OCI-LY1 (cell line): ENCODE measurements at regions not wholly inside any gene's neighbourhood (a gene's known extent, or its start where the extent isn't known, plus 50 kb on each side); places are given as distances from the start of the nearest gene placed in this dataset.

Source experiments
- H2AFZ ChIP-seq: fragments of 200-600 bp; sonication (generic), shearing (Covaris generic); 2 replicates; pipeline ENCODE4 v1.6.0; 2014; ENCODE audit warnings: antibody characterized with exemption, mild to moderate bottlenecking, low read length
- H3F3A ChIP-seq: fragments of 200-600 bp; sonication (generic), shearing (Covaris generic); 2 replicates; pipeline ENCODE4 v1.6.0; 2014; ENCODE audit warnings: mild to moderate bottlenecking, antibody characterized with exemption, low read length, moderate library complexity; ENCODE audit not compliant: insufficient read depth
- H3K27ac ChIP-seq: fragments of 200-600 bp; sonication (generic); 2 replicates; pipeline ENCODE4 v1.5.1; 2014; ENCODE audit warnings: low read length, mixed run types, mild to moderate bottlenecking, low read depth; ENCODE audit not compliant: poor library complexity, severe bottlenecking
- H3K27me3 ChIP-seq: fragments of 200-600 bp; sonication (generic); 2 replicates; pipeline ENCODE4 v1.6.0; 2014; ENCODE audit warnings: antibody characterized with exemption, mild to moderate bottlenecking, low read length, moderate library complexity; ENCODE audit not compliant: insufficient read depth
- H3K36me3 ChIP-seq: fragments of 200-600 bp; sonication (generic); 2 replicates; pipeline ENCODE4 v1.6.1; 2014; ENCODE audit warnings: mild to moderate bottlenecking, antibody characterized with exemption, low read length, moderate library complexity, mixed read lengths; ENCODE audit not compliant: insufficient read depth
- H3K4me1 ChIP-seq: fragments of 200-600 bp; sonication (generic); 2 replicates; pipeline ENCODE4 v1.5.1; 2014; ENCODE audit warnings: mild to moderate bottlenecking, low read length, moderate library complexity; ENCODE audit not compliant: insufficient read depth, severe bottlenecking
- H3K4me2 ChIP-seq: fragments of 200-600 bp; sonication (generic), shearing (Covaris generic); 2 replicates; pipeline ENCODE4 v1.6.1; 2014; ENCODE audit warnings: low read length
- H3K4me3 ChIP-seq: fragments of 200-600 bp; sonication (generic); 2 replicates; pipeline ENCODE4 v1.5.1; 2014; ENCODE audit warnings: low read length, low read depth, mild to moderate bottlenecking, mixed read lengths; ENCODE audit not compliant: poor library complexity, severe bottlenecking
- H3K79me2 ChIP-seq: fragments of 200-600 bp; shearing (Covaris generic); 2 replicates; pipeline ENCODE4 v1.6.1; 2016; ENCODE audit warnings: mixed run types, low read length, mixed read lengths; ENCODE audit not compliant: insufficient read depth
- H3K9ac ChIP-seq: fragments of 200-600 bp; sonication (generic), shearing (Covaris generic); 2 replicates; pipeline ENCODE4 v1.6.1; 2014; ENCODE audit warnings: mild to moderate bottlenecking, low read length, mixed read lengths
- H3K9me2 ChIP-seq: fragments of 200-600 bp; sonication (generic), shearing (Covaris generic); 2 replicates; pipeline ENCODE4 v1.6.1; 2014; ENCODE audit warnings: low read depth, mild to moderate bottlenecking, low read length, mixed read lengths
- H3K9me3 ChIP-seq: fragments of 200-600 bp; shearing (Covaris generic); 2 replicates; pipeline ENCODE4 v1.6.1; 2014; ENCODE audit warnings: low read length, mixed read lengths
- H4K20me1 ChIP-seq: fragments of 200-600 bp; sonication (generic), shearing (Covaris generic); 2 replicates; pipeline ENCODE4 v1.6.0; 2016; ENCODE audit warnings: mild to moderate bottlenecking, low read length; ENCODE audit not compliant: insufficient read depth
- CTCF ChIP-seq: fragments of 200-600 bp; sonication (generic), shearing (Covaris generic); IDR thresholded peaks from 2 replicates; pipeline ENCODE4 v1.5.1; 2017; ENCODE audit warnings: mild to moderate bottlenecking, antibody characterized with exemption, low read length, moderate library complexity, mixed read lengths
- EZH2 ChIP-seq: fragments of 200-600 bp; sonication (generic), shearing (Covaris generic); IDR thresholded peaks from 2 replicates; pipeline ENCODE4 v1.8.0; 2017; ENCODE audit warnings: borderline replicate concordance, mixed run types, mild to moderate bottlenecking, antibody characterized with exemption, low read length, moderate library complexity, mixed read lengths

GRCh38 chr2:18993756-18994338, 364.6 kb downstream of the OSR1 start:
- Histone ChIP-seq H3K4me3 (no peak overlapping the region), H3K9me2 (no peaks in the 10 kb centered on the region), H2AFZ (no peak overlapping the region), H3F3A (no peaks in the 10 kb centered on the region), H3K27ac (no peak overlapping the region), H3K9ac (no peak overlapping the region), H3K27me3 (no peaks in the 10 kb centered on the region), H3K4me2 (no peak overlapping the region), H4K20me1 (no peaks in the 10 kb centered on the region), H3K9me3 (no peaks in the 10 kb centered on the region), H3K79me2 (no peaks in the 10 kb centered on the region), H3K4me1 (no peaks in the 10 kb centered on the region), H3K36me3 (no peaks in the 10 kb centered on the region)
- TF ChIP-seq EZH2 (no peak), CTCF (no peak)

GRCh38 chr2:18991177-18992168, 366.9 kb downstream of the OSR1 start:
- H3K4me1 ChIP-seq = no peaks in the 10 kb centered on the region
- H3K9me2 ChIP-seq = no peaks in the 10 kb centered on the region
- H3K4me3 ChIP-seq = no peak overlapping the region
- TF ChIP-seq EZH2 (no peak), CTCF (no peak)
- H3K27ac ChIP-seq = no peak overlapping the region
- no peaks in the 10 kb centered on the region for H3K79me2 ChIP-seq
- H3K27me3 ChIP-seq = no peaks in the 10 kb centered on the region
- no peak overlapping the region for H3K9ac ChIP-seq
- no peaks in the 10 kb centered on the region for H3F3A ChIP-seq
- H2AFZ ChIP-seq = no peak overlapping the region
- H3K36me3 ChIP-seq = no peaks in the 10 kb centered on the region
- H3K4me2 ChIP-seq = no peak overlapping the region
- H4K20me1 ChIP-seq = no peaks in the 10 kb centered on the region
- no peaks in the 10 kb centered on the region for H3K9me3 ChIP-seq

- no peak overlapping the region for H3K27ac ChIP-seq
- H3K4me1 ChIP-seq = no peaks in the 10 kb centered on the region
- H3K4me2 ChIP-seq = no peak overlapping the region
Measured at GRCh38 chr2:18988631-18989232, 369.7 kb downstream of the OSR1 start.

More at GRCh38 chr2:18988631-18989232, 369.7 kb downstream of the OSR1 start:
- H3K36me3 ChIP-seq = no peaks in the 10 kb centered on the region
- no peaks in the 10 kb centered on the region for H4K20me1 ChIP-seq
- no peak overlapping the region for H2AFZ ChIP-seq
- no peak overlapping the region for H3K4me3 ChIP-seq
- no peaks in the 10 kb centered on the region for H3K9me2 ChIP-seq
- no peaks in the 10 kb centered on the region for H3F3A ChIP-seq
- H3K9ac ChIP-seq = no peak overlapping the region
- TF ChIP-seq CTCF (no peak), EZH2 (no peak)
- H3K79me2 ChIP-seq = no peaks in the 10 kb centered on the region
- no peaks in the 10 kb centered on the region for H3K27me3 ChIP-seq
- no peaks in the 10 kb centered on the region for H3K9me3 ChIP-seq
